Putamen (tissue), 1 donor: ENCODE measurements at regions not wholly inside any gene's neighbourhood (a gene's known extent, or its start where the extent isn't known, plus 50 kb on each side); places are given as distances from the start of the nearest gene placed in this dataset.

Experiments
- DNase-seq: peaks from one replicate; pipeline ENCODE4 v3.0.0-alpha.2; 2016; ENCODE audit warnings: low spot score

DNA sequence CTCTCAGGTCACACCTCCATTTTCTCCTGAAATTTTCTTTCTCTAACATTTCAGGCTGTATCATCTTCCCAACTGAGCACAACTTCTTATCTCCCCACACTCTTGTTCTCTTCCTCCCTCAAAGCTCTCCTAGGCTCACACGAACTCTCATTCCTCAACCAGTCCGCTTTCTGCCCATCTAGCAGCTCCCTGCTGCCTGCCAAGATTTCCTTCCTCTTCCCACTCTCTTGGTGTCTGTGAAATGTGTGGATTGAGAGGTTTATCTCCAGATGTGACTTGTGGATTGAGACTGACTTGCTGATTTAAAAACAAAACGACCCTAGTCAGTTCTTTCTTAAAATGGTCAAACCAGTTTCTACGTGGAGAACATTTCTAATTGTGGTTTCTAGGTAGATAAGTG, 106.3 kb downstream of the MTNR1B start:
- DNase-seq, result no peak

- no peak for DNase-seq
These were observed 110.8 kb downstream of the MTNR1B start for GRCh38 chr11:93080146-93080759.

DNA sequence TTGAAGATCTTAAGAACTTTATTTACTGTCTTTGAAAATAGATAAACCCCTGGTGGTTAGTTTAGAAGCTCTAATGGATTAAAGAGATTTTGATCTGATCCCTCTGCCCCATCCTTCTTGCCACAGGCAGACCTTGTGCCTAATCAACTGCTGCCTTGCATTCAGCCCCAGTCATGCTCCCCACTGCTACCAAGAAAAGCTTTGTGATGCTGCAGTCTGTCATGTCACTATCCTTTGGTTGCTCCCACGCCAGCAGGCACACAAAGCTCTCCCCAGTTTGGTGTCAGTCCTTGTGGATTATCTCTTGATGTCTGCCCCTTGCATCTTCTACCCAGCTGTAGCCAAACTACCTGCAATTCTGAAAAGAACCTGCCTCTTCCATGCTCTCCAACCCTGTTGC, 112.2 kb downstream of the MTNR1B start:
- no peak for DNase-seq

- no peak for DNase-seq
These were observed 113.4 kb downstream of the MTNR1B start for GRCh38 chr11:93082900-93083299.

DNA sequence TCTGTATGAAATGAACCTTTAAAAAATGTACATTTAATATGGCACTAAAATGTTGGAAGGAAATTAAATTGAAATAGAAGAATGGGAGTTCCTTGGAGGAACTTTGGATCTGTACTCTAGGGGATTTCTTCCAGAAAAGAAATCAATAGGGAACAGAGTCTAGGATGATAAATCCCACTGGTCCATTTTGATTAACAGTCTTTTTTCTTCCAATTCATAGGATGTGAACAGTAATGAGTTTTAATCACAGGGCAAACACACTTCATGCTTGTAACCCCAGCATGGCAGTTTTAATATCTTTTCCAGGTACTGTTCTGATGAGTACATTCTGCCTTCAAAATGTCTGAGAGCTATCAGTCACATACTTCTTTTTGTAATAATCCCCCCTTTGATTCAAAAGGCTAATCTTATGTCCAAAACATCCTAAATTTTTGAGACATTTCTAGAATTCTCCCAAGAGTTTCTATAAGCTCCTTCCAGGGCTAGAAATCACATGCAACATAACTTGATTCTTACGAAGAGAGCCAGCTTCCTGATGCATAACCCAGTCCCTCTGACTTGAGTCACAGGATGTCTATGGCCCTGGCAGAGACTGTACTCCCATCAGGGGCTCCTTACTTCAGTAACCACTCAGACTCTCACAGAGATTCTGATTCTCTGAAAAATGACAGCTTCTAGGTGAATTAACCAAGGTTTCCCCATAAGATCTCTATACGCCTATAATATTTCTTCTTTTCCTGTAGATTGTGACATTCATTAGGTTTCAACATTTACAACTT, 112.9 kb downstream of the SLC36A4 start:
- peak; percentile 11 for DNase-seq

DNA sequence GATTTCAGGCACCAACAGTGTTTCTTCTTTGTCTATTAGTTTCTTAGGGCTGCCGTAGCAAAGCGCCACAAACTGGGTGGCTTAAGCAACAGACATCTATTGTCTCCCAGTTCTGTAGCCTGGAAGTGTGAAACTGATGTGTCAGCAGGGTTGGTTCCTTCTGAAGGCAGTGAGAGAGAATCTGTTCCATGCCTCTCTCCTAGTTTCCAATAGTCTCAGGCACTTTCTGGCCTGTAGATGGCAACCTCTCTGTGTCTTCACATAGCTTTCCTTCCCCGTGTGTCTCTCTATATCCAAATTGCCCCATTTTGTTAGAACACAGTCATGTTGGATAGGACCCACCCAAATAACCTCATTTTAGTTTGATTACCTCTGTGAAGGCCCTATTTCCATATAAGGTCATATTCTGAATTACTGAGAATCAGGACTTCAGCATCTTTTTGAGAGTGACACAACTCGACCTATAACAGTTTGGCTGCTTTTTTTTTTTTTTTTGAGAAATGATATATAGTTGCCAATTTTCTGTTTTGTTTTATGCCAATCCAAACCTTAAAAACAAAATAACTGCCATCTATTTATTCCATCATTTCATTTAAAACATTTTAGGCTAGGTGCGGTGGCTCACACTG, 108.2 kb downstream of the SLC36A4 start:
- peak; percentile 50 for DNase-seq
